ENCODE measurements at regions not wholly inside any gene's neighbourhood (a gene's known extent, or its start where the extent isn't known, plus 50 kb on each side); places are given as distances from the start of the nearest gene placed in this dataset.

- Histone ChIP-seq H3K27ac (ENCODE audit: insufficient read depth, low read length) (no peak overlapping the region), H3K79me1 (ENCODE audit: low read depth in 1 of 2, low read length in 2 of 2) (no peaks in the 10 kb centered on the region)
- in situ Hi-C loops (cut with MboI; ENCODE audit: low sequenced_read_pairs) = no loop called here
Observed at GRCh38 chr20:23155141-23155590, 69.0 kb upstream of the CD93 start.

More at GRCh38 chr20:23155141-23155590, 69.0 kb upstream of the CD93 start:
- Histone ChIP-seq H2BK120ac (ENCODE audit: low read depth, low read length) (peak overlapping the region; percentile 82), H3K14ac (replicated peaks; ENCODE audit: low read depth, low read length) (peak overlapping the region; percentile 30), H2BK15ac (ENCODE audit: low read depth, low read length) (peak overlapping the region; percentile 29; the same call in 1 of the 3 replicates), H3K9me1 (ENCODE audit: insufficient read depth, low read length) (peaks cover 27% of the 10 kb centered on the region), H3K36me3 (ENCODE audit: control insufficient read depth, insufficient read depth, low read length) (no peaks in the 10 kb centered on the region), H3K9me3 (ENCODE audit: control insufficient read depth, insufficient read depth, low read length) (no peaks in the 10 kb centered on the region), H3K56ac (ENCODE audit: extremely low read depth, insufficient read depth, low read length) (no peak overlapping the region), H2AFZ (replicated peaks; ENCODE audit: low read length, poor library complexity) (no peak overlapping the region), H3K4me2 (ENCODE audit: low read depth, low read length) (no peak overlapping the region), H2BK5ac (ENCODE audit: low read depth, low read length, poor library complexity, severe bottlenecking) (peak overlapping the region; percentile 13), H2AK5ac (ENCODE audit: low read depth, low read length) (0 out of 2 replicates have a peak overlapping the region, but pooled peaks have one; percentile 39), H3K23ac (ENCODE audit: low read depth, low read length) (no peak overlapping the region), H4K20me1 (ENCODE audit: insufficient read depth, low read length) (no peaks in the 10 kb centered on the region), H3K4me3 (ENCODE audit: insufficient read depth, low read depth, low read length) (no peak overlapping the region), H4K8ac (ENCODE audit: low read depth in 2 of 2, low read length in 2 of 2) (peak overlapping the region in 1 of 2 experiments; percentile 33; a peak in 1 of 4 replicates), H3K4me1 (ENCODE audit: control insufficient read depth, insufficient read depth, low read length) (peaks cover 23% of the 10 kb centered on the region), H2BK20ac (ENCODE audit: low read depth, low read length) (peak overlapping the region; percentile 54; the same call in 1 of the 2 replicates), H3K4ac (ENCODE audit: low read depth, low read length) (peak overlapping the region; percentile 25; the same call in 1 of the 2 replicates), H4K91ac (ENCODE audit: insufficient read depth, low read depth, low read length) (peak overlapping the region; percentile 56; the same call in 1 of the 2 replicates), H3K9ac (ENCODE audit: low read depth, low read length) (no peak overlapping the region), H4K5ac (ENCODE audit: low read depth, low read length) (no peak overlapping the region), H2AK9ac (replicated peaks; ENCODE audit: low read depth, low read length, poor library complexity) (no peak overlapping the region), H3K18ac (ENCODE audit: low read depth, low read length) (no peak overlapping the region), H3K27me3 (ENCODE audit: control insufficient read depth, insufficient read depth, low read length) (no peaks in the 10 kb centered on the region)
- POLR2A ChIA-PET (ENCODE audit: unreplicated experiment) = no interaction called here
- dilution Hi-C loops (cut with HindIII; ENCODE audit: low sequenced_read_pairs, unreplicated experiment) = no loop called here
- TF ChIP-seq MAZ (IDR thresholded peaks at IDR 0.05; ENCODE audit: borderline replicate concordance, low read depth, low read length) (no peak), SMC3 (IDR thresholded peaks at IDR 0.05; ENCODE audit: low read depth, low read length) (no peak), CTCF (conservative IDR thresholded peaks at IDR 0.05; ENCODE audit: low read depth, low read length) (no peak), ELK1 (IDR thresholded peaks at IDR 0.05; ENCODE audit: borderline replicate concordance, low read depth, low read length) (no peak), FOS (IDR thresholded peaks at IDR 0.05; ENCODE audit: low read depth, low read length) (no peak), CHD1 (IDR thresholded peaks at IDR 0.05; ENCODE audit: low read depth, low read length) (no peak), USF2 (IDR thresholded peaks at IDR 0.05; ENCODE audit: low read depth, low read length) (no peak), RFX5 (IDR thresholded peaks at IDR 0.05; ENCODE audit: low read depth, low read length) (no peak), POLR2A (IDR thresholded peaks at IDR 0.05; ENCODE audit: low read depth, low read length) (no peak), NFE2L2 (IDR thresholded peaks at IDR 0.05; ENCODE audit: low read depth, low read length) (no peak), MAFK (IDR thresholded peaks at IDR 0.05; ENCODE audit: low read depth, low read length) (no peak), RAD21 (IDR thresholded peaks at IDR 0.05; ENCODE audit: low read length) (no peak), RCOR1 (IDR thresholded peaks at IDR 0.05; ENCODE audit: insufficient replicate concordance, low read length) (no peak), MXI1 (IDR thresholded peaks at IDR 0.05; ENCODE audit: borderline replicate concordance, low read depth, low read length) (no peak)
- CTCF ChIA-PET = no interaction called here
- no TSS peak for BruUV-seq (replicated peaks)
- DNase-seq (no peak), ATAC-seq (ENCODE audit: low read depth) (no peak)
- intact Hi-C loops (cut with micrococcal nuclease) = no loop called here
- WGBS, 2 experiments (ENCODE audit: extremely low coverage in 2 of 2, insufficient read length in 1 of 2) = no CpG with 5 or more reads among the region's 7 CpGs
